Testis (tissue), 2 donors: ENCODE measurements at regions not wholly inside any gene's neighbourhood (a gene's known extent, or its start where the extent isn't known, plus 50 kb on each side); places are given as distances from the start of the nearest gene placed in this dataset.

Experiments used
- POLR2A ChIP-seq: fragments of 450-650 bp; IDR thresholded peaks from one replicate; pipeline ENCODE4 v1.6.1; 2017; ENCODE audit warnings: antibody characterized with exemption, mild to moderate bottlenecking, moderate library complexity
- TF ChIP-seq, protein P1 (sequence below), 3 experiments: fragments of 450-650 bp in 2 of 3; fragments of 200-600 bp in 1 of 3; sonication (generic) in 1 of 3; IDR thresholded peaks; one replicate each; pipeline ENCODE4 v1.5.1; 2016 to 2019; ENCODE audit warnings: antibody characterized with exemption in 3 of 3, mild to moderate bottlenecking in 2 of 3, moderate library complexity in 1 of 3

GRCh38 chr20:50418890-50419642, 91.1 kb upstream of the PTPN1 start:
- TF ChIP-seq POLR2A = no peak
- TF ChIP-seq, protein P1, sequence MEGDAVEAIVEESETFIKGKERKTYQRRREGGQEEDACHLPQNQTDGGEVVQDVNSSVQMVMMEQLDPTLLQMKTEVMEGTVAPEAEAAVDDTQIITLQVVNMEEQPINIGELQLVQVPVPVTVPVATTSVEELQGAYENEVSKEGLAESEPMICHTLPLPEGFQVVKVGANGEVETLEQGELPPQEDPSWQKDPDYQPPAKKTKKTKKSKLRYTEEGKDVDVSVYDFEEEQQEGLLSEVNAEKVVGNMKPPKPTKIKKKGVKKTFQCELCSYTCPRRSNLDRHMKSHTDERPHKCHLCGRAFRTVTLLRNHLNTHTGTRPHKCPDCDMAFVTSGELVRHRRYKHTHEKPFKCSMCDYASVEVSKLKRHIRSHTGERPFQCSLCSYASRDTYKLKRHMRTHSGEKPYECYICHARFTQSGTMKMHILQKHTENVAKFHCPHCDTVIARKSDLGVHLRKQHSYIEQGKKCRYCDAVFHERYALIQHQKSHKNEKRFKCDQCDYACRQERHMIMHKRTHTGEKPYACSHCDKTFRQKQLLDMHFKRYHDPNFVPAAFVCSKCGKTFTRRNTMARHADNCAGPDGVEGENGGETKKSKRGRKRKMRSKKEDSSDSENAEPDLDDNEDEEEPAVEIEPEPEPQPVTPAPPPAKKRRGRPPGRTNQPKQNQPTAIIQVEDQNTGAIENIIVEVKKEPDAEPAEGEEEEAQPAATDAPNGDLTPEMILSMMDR (IDR thresholded peaks at IDR 0.05) = no peak
